GM19240 (cell line): ENCODE measurements at regions not wholly inside any gene's neighbourhood (a gene's known extent, or its start where the extent isn't known, plus 50 kb on each side); places are given as distances from the start of the nearest gene placed in this dataset.
"Not testable (repeated sequence)": the region's sequence is repeated elsewhere in the genome, so short reads cannot be mapped to it uniquely, and the experiment has no call there.

Experiments used
- DNase-seq: peaks from one replicate; pipeline ENCODE4 v3.0.0; 2011; ENCODE audit warnings: low spot score; ENCODE audit not compliant: insufficient read length

DNA sequence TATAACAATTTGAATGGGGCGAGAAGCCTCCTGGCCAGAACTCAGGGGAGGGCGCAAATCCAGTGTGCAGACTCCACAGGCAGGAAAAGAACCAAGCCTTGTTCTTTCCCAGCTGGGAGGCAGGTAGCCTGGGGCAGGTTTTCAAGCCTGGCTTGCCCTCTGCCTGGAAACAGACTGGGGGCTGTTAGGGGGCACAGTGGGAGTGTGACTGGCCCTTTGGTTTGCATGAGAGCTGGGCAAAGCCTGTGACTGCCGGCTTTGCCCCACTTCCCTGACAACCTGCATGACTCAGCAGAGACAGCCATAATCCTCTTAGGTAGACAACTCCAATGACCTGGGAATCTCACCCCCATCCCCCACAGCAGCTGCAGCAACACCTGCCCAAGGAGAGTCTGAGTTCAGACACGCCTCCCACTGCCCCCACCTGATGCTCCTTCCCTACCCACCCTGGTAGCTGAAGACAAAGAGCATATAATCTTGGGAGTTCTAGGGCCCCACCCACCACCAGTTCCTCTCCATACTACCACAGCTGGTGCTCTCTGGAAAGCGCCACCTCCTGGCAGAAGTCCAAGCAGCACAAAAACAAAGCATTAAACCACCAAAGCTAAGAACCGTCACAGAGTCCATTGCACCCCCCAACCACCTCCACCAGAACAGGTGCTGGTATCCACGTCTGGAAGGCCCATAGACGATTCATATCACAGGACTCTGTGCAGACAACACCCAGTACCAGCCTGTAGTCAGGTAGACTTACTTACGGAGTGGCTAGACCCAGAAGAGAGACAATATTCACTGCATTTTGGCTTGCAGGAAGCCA, 402.5 kb downstream of the STK39 start:
- no peak for DNase-seq

DNA sequence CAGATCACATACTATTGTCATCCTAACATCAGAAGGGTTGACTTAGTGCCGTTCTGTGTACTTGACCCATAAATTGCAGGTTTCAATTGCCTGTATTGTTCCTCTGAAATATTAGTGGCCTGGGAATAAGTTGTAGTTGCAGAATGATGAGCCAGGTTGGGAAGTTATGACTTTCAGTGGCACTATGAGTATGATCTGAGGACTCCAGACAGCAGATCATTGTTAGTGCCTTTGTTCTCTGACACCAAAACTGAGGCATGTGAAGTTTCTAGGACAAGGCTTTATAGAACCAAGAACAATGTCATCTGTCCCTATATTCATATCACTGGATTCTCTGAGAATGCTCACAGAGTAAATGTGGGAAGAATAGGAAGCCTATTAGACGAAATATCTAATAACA, 403.7 kb downstream of the STK39 start:
- no peak for DNase-seq

DNA sequence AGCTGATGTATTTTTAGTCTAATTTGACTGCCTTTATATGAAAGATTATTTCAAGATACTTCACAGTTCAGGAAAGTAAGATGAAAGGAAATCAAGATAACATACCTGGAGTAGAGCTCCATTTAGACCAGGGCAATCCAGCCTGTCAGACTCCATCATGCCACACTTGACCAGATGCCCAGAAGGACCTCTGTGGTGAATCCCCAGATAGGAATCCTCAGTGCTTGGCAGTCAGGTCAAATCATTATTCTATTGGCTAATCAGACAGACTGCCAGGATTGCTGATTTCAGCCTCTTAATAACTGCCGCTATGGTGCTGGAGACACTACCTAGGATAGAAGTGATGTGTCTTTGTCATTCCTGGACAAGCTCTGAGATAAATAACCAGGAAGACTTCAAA, 404.2 kb downstream of the STK39 start:
- DNase-seq, result no peak

DNA sequence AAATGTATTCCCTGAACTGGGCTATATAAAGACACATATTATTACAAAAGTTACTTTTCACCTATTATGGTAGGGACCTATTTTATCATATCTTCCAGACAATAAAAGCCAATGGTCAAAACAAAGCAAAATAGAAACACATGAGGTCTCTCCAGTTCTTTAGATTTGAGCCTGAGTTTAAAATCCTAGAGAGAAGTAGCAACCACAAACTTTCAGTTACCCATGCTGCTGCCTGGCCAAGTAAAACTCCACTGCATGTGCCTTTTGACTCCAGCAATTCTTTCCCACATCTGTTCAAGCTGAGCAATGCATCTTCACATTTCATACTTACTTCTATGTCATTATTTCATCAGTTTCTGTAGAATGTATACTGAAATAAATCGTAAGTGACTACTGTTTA, 405.3 kb downstream of the STK39 start:
- no peak for DNase-seq

DNA sequence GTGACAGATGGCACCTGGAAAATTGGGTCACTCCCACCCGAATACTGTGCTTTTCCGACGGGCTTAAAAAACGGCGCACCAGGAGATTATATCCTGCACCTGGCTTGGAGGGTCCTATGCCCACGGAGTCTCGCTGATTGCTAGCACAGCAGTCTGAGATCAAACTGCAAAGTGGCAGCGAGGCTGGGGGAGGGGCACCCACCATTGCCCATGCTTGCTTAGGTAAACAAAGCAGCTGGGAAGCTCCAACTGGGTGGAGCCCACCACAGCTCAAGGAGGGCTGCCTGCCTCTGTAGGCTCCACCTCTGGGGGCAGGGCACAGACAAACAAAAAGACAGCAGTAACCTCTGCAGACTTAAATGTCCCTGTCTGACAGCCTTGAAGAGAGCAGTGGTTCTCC, 412.1 kb downstream of the STK39 start:
- DNase-seq, result not testable (repeated sequence)

DNA sequence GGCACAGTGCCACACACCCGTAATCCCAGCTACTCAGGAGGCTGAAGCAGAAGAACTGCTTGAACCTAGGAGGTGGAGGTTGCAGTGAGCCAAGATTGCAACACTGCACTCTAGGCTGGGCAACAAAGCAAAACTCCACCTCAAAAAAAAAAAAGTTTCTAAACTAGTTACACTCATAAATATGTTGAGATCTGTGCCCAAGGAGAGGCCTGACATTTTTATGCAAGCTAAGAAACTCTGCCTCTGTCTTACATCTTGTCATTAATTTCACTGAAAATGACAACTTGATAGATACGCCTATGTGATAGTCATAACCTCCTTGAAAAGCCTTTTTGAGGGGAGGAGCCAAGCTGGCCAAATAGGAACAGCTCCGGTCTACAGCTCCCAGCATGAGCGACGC, 412.7 kb downstream of the STK39 start:
- no peak for DNase-seq

DNA sequence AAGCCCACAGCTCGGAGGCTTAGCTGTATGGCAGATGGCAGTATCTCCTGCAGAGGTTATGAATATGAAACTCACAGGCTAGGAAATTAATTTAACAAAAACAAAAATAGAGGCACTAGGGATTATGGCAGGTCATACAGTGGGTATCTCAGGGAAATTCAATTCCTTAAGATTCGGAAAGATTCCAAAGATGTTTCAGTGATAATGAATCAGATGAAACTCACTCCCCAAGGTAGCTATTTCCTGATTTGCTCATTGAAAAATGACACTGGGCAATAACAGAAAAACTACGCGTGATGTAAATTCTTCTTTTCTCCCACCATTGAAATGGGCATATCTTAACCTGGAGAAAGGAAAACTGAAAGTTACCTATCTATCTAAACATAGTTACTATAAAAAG, 414.1 kb downstream of the STK39 start:
- no peak for DNase-seq

DNA sequence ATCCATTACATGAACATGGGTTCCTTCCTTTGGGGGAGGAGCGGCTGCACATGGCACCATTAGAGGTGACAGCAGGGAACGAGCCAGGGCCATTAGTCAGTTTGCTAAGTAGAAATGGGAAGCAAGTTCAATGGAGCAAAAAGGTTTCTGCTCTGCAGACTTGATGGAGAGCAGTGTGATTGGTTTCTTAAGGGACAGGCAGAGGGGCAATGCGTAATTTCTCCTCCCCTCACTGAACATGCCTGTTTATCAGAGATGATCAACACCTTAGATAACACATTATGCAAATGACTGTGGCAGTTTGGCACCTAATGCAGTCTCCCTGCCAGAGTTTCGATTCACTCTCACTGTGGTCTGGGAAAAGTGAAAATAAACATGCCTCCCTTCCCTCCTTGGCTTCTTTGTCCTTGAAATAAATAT, 414.5 kb downstream of the STK39 start:
- DNase-seq, result no peak

DNA sequence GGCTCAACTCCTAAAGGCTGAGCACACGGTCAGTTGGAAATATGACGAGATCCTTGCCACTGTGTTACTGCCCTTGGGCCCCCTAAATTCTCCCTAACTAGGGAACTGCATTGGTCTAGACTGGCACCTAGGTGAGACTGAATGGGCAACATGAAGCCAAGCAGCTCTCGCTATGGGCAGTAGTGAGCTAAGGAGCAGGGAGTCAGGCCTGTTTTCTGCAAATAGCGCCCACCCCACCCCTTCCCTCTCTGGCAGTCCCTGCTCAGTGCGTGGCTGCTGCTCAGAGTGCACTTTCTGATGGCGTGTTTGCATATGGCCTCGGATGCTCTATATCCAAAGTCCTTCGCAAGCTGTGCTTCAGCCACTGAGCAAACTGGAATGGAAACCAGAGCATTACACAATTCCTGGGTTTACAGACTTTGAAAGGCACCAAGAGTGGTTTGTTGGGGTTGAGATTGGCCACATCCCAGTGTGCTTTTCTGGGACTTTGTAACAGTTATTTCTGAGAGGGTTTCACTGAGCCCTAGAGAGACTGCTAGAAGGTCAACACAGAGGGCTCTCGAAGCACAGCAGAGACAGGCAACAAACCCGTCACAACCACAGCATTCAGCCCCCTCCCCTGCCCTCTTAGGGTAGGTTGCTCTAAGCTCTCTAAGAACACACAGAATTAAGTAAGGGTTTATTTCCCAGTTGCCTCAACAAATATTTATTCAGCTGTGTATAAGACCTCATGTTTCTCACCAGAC, 419.9 kb downstream of the STK39 start:
- DNase-seq, result no peak

DNA sequence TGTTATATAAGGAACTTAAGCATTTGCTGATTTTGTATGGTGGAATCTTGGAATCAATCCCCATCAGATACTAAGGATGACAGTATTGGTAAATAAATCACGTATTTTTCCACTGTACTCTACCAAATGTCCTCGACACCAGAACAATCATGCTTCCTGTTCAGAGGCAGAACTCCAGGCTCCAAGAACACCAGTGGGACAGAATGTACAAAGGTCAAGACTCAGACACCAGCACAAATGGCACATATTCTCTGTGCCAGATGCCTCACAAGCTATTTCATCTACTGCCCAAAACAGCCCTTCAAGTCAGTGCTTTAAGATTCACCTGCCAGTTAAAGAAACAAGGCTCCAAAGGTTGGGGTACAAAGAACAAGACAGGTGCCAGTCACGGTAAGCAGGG, 420.5 kb downstream of the STK39 start:
- no peak for DNase-seq

DNA sequence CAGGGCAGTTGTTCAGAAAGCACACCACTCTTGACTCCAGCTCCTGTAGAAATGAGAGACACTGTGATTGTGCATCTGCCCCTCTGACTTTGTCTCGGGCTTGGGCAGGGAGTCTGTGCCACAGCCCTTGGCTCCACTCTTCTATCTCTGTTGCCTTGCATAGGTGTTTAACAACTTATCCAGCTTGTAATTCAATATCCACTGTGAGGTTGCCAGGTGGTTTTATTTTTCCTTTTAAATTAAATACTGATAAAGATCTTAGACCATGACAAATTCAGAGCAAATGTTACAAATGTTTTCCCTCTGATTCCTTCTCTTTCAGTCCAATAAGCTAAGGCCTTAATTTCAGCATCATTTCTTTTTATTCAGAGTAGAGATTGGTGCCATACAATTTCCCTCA, 421.7 kb downstream of the STK39 start:
- DNase-seq, result no peak

DNA sequence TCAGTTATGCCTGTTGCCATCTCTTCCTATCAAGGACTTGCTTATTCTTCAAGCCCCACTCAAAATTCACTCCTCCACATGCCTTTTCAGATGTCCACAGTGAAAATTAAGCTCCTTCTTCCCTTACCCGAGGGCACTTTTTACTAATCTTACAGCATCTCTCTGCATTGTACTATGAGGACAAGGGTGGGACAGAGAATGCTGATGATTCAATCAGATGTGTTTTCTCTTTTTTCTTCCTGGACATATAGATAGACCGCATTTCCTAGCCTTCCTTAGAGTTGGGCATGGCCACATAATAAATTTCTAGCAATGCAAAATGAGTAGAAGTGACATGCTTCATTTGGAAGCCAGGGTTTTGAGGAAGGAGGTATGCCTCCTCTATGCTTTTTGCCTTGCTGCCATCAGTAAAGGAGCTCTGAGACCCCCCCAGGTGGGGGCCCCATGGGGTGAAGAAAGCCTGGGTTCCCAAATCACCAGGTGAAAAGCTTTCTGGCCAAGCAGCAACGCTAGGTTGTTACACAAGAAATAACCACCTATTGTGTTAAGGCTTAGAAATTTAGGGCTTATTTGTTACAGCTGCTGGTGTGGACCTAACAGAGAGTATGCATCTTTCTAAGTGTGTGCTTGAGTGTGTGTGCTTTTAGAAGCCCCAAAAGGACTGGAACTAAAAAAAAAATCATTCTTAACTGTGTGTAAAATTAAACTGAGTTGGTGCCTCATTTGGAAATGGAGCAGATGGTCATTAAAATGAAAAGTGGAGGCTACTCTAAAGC, 424.5 kb downstream of the STK39 start:
- DNase-seq, result no peak

DNA sequence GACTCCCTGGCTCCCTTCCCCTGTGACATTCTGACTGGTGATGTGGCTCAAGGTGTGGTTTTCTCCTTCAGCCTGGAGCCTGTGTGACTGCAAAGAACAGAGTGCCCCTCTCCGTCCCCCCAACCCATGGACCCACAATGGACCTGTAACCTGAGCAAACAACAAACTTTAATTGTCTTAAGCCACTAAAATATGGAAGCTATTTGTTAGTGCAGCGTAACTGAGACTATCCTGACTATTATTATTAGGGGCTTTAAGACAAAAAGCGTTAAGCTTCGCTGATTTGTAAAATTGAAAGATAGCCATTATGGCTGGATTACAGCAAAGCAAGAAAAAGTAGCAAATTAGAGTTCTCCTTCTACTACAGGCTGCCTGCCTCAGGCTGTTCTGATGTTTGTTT, 426.9 kb downstream of the STK39 start:
- DNase-seq, result no peak

DNA sequence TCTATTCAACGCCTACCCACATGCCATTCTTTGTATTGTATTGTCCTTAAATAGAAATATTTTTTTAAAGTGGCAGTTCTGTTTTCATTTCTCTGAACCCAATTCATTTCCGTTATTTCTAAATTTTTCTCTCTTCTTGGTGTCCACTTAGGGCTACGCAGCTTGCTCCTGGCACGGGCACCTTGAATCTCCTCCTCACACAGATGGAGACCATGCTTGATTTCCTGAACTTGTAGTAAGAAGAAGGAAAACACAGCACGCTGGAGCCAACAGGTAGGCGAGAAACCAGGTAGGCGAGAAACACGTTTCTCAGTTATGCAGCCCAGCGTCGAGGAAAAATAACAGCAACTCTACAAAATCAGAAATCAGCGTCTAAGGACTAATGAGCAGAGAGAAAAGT, 428.9 kb downstream of the STK39 start:
- no peak for DNase-seq

DNA sequence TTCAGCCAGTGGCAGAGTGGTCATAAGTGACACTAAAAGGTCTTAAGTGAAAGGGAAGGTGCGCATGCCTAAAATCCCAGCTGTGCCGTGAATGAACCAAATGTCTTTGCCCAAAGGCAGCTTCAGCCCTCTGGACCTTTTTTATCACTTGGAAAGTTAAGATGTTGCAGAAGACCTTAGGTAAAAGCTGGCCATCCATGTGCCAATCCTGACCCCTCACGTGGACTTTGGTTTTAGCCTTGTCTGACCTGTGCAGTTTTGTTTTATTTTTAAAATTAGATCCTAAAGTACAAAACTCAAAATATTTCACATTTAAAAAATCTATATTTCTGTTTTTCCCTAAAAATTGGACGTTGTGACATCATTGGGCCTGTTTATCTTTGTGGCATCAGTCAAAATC, 429.5 kb downstream of the STK39 start:
- DNase-seq, result no peak

DNA sequence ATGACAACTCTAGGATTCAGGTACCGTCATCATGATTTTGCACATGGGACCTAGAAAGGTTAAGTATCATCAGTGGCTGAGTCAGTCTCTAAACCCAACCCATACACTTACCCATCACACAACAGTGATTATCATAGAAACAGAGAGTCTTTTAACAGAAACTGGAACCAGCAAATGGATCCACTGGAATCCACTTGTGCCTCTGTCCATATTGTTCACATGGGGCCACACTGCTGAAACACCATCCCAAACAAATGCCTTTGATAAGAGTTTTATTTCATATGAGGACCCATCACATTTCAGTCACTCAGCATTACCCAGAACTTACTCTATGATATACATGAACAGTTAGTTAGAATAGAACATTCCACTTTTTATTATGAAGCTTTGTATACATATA, 430.0 kb downstream of the STK39 start:
- DNase-seq, result no peak

DNA sequence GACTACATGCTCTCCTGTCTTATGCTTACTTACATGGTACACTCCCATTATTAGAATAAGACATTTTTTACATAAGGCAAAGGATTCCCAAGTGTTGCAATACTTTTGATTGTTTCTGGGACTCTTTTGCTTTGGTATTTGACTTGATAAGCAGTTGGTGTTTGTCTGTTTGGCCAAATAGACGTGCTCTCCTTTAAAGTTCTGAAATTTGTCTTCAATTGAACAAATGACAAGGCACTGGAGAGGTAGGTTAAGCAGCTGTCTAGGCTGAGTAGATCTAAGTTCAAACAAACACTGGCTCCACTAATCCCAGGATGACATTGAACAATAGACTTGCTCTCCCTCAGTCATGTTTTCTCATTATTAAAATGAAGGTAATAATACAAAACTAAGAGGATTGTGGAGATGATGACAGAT, 430.5 kb downstream of the STK39 start:
- DNase-seq, result no peak

DNA sequence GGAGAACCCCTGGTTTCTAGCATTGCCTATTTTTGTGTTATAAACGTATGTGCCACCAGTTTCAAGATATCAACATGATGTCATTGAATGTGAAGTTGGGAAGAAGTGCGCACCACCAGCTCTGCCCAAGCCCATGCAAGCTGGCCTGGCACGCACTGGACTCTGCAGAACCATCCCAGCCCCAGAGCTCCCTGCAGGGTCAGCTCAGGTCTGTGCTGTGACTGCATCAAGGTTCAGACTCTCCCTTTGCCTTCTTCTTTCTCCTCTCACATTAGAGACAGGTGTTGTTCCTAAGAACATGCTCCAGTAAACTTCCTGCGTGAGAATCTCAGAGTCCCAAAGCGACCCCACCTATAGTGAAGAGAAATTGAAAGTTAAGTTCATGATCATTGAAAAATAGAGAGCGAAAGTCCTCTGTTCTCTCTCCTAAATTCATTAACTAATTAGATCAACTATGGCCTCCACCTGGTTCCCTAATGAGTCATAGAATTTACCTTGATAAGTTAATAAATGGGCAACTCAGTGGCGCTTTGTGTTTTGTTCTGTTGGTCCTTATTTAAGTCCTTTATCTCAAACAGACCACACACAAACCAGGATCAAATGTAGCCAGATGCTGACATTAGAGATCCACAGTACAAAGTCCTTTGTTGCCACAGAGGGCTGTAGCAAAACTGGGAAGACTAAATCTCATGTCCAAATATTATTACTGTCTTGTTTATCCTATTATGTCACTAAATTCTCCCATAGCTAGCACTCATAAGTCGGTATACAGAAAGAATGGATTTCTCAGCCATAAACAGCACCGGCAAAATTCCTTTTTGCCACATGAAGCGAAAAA, 432.3 kb downstream of the STK39 start:
- no peak for DNase-seq

DNA sequence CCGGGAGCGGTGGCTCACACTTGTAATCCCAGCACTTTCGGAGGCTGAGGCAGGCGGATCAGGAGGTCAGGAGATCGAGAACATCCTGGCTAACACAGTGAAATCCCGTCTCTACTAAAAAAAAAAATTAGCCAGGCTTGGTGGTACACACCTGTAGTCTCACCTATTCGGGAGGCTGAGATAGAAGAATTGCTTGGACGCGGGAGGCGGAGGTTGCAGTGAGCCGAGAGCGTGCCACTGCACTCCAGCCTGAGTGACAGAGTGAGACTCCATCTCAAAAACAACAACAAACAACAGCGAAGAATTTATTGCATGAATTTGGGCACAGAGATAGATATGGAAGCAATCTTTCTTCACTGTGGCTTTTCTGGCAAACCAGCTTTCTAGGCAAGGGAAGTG, 432.9 kb downstream of the STK39 start:
- not testable (repeated sequence) for DNase-seq

DNA sequence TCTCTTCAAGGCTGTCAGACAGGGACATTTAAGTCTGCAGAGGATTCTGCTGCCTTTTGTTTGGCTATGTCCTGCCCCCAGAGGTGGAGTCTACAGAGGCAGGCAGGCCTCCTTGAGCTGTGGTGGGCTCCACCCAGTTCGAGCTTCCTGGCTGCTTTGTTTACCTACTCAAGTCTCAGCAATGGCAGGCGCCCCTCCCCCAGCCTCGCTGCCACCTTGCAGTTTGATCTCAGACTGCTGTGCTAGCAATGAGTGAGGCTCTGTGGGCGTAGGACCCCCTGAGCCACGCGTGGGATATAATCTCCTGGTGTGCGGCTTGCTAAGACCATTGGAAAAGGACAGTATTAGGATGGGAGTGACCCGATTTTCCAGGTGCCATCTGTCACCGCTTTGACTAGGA, 437.6 kb downstream of the STK39 start:
- not testable (repeated sequence) for DNase-seq

DNA sequence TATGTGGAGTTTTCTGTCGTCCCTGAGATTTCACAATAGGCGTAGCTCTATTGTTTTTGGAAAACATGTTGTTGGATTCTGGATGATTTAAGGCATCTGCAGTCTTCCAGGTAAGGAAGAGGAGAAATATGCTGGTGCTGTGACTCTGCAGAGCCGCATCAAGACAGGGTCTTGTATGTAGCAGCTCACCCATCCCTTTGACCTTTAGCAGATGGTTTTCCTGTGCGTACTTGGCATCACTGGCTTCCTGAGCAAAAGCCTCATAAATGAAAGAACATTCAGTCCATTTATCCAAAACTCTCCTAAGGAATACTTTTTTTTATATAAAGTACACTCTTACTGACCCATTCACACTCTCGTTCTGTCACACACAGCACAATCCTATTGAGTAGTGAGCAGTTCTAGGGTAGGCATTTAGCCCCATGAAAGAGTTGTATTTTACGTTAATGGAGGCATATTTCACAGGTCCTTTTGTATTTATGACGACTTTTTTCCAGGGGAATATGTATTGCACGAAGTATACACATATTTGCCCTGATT, 443.9 kb downstream of the STK39 start:
- DNase-seq, result no peak
